Neuron (in vitro differentiated cells): ENCODE measurements at regions not wholly inside any gene's neighbourhood (a gene's known extent, or its start where the extent isn't known, plus 50 kb on each side); places are given as distances from the start of the nearest gene placed in this dataset.

Experiments used
- H2AFZ ChIP-seq: one replicate; pipeline ENCODE4 v1.6.1; 2013; ENCODE audit warnings: low read depth, mild to moderate bottlenecking, inconsistent platforms, low read length, moderate library complexity
- H3K27me3 ChIP-seq: one replicate; pipeline ENCODE4 v1.6.1; 2013; ENCODE audit warnings: low read length; ENCODE audit not compliant: insufficient read depth
- H3K36me3 ChIP-seq: one replicate; pipeline ENCODE4 v1.6.1; 2013; ENCODE audit warnings: low read length; ENCODE audit not compliant: insufficient read depth
- H3K4me1 ChIP-seq: one replicate; pipeline ENCODE4 v1.6.1; 2013; ENCODE audit warnings: low read length; ENCODE audit not compliant: insufficient read depth
- H3K4me3 ChIP-seq: 2 replicates; pipeline ENCODE4 v1.5.1; 2013; ENCODE audit warnings: mild to moderate bottlenecking, low read length, moderate library complexity
- H3K9me3 ChIP-seq: one replicate; pipeline ENCODE4 v1.6.1; 2013; ENCODE audit warnings: low read length

GRCh38 chr17:56648321-56648720 lies 54.8 kb downstream of the NOG start:
- Histone ChIP-seq H3K36me3 (no peaks in the 10 kb centered on the region), H3K9me3 (no peaks in the 10 kb centered on the region), H3K27me3 (no peaks in the 10 kb centered on the region), H2AFZ (no peak overlapping the region), H3K4me3 (no peak overlapping the region), H3K4me1 (no peaks in the 10 kb centered on the region)

- H3K4me1 ChIP-seq = no peaks in the 10 kb centered on the region
- no peaks in the 10 kb centered on the region for H3K27me3 ChIP-seq
- no peak overlapping the region for H2AFZ ChIP-seq
- H3K4me3 ChIP-seq = no peak overlapping the region
- no peaks in the 10 kb centered on the region for H3K36me3 ChIP-seq
- H3K9me3 ChIP-seq = no peaks in the 10 kb centered on the region
These were observed 55.3 kb downstream of the NOG start for GRCh38 chr17:56648806-56649205.

GRCh38 chr17:56652628-56653027 lies 59.1 kb downstream of the NOG start:
- no peaks in the 10 kb centered on the region for H3K36me3 ChIP-seq
- no peaks in the 10 kb centered on the region for H3K27me3 ChIP-seq
- H3K4me3 ChIP-seq = no peak overlapping the region
- H3K9me3 ChIP-seq = no peaks in the 10 kb centered on the region
- no peak overlapping the region for H2AFZ ChIP-seq
- H3K4me1 ChIP-seq = no peaks in the 10 kb centered on the region

GRCh38 chr17:56653877-56654276 lies 60.4 kb downstream of the NOG start:
- H3K4me3 ChIP-seq = no peak overlapping the region
- no peak overlapping the region for H2AFZ ChIP-seq
- H3K36me3 ChIP-seq = no peaks in the 10 kb centered on the region

GRCh38 chr17:56656701-56657327 lies 63.3 kb downstream of the NOG start:
- Histone ChIP-seq H3K4me1 (no peaks in the 10 kb centered on the region), H2AFZ (no peak overlapping the region), H3K9me3 (no peaks in the 10 kb centered on the region), H3K36me3 (no peaks in the 10 kb centered on the region), H3K27me3 (no peaks in the 10 kb centered on the region), H3K4me3 (no peak overlapping the region)

More at GRCh38 chr17:56653877-56654276, 60.4 kb downstream of the NOG start:
- H3K27me3 ChIP-seq = no peaks in the 10 kb centered on the region
- no peaks in the 10 kb centered on the region for H3K4me1 ChIP-seq
- no peaks in the 10 kb centered on the region for H3K9me3 ChIP-seq

GRCh38 chr17:56658648-56659047 lies 65.1 kb downstream of the NOG start:
- no peaks in the 10 kb centered on the region for H3K9me3 ChIP-seq
- no peak overlapping the region for H3K4me3 ChIP-seq
- H3K27me3 ChIP-seq = no peaks in the 10 kb centered on the region
- no peaks in the 10 kb centered on the region for H3K36me3 ChIP-seq
- H2AFZ ChIP-seq = no peak overlapping the region
- H3K4me1 ChIP-seq = no peaks in the 10 kb centered on the region

GRCh38 chr17:56659622-56660021 lies 66.1 kb downstream of the NOG start:
- Histone ChIP-seq H3K9me3 (no peaks in the 10 kb centered on the region), H3K4me3 (no peak overlapping the region), H3K27me3 (no peaks in the 10 kb centered on the region), H2AFZ (no peak overlapping the region), H3K36me3 (no peaks in the 10 kb centered on the region), H3K4me1 (no peaks in the 10 kb centered on the region)

- H3K9me3 ChIP-seq = no peaks in the 10 kb centered on the region
- H3K27me3 ChIP-seq = no peaks in the 10 kb centered on the region
- no peaks in the 10 kb centered on the region for H3K4me1 ChIP-seq
- H2AFZ ChIP-seq = no peak overlapping the region
- H3K36me3 ChIP-seq = no peaks in the 10 kb centered on the region
- H3K4me3 ChIP-seq = no peak overlapping the region
These were observed 68.4 kb downstream of the NOG start for GRCh38 chr17:56661906-56662305.

- Histone ChIP-seq H3K9me3 (no peaks in the 10 kb centered on the region), H2AFZ (no peak overlapping the region), H3K4me3 (no peak overlapping the region)
These were observed 72.4 kb downstream of the NOG start for GRCh38 chr17:56665864-56666263.

GRCh38 chr17:56667925-56668458 lies 74.5 kb downstream of the NOG start:
- H3K4me1 ChIP-seq = no peaks in the 10 kb centered on the region
- H3K27me3 ChIP-seq = no peaks in the 10 kb centered on the region
- no peaks in the 10 kb centered on the region for H3K36me3 ChIP-seq
- no peak overlapping the region for H2AFZ ChIP-seq
- H3K9me3 ChIP-seq = no peaks in the 10 kb centered on the region
- H3K4me3 ChIP-seq = no peak overlapping the region

More at GRCh38 chr17:56665864-56666263, 72.4 kb downstream of the NOG start:
- Histone ChIP-seq H3K36me3 (no peaks in the 10 kb centered on the region), H3K4me1 (no peaks in the 10 kb centered on the region), H3K27me3 (no peaks in the 10 kb centered on the region)

- no peaks in the 10 kb centered on the region for H3K9me3 ChIP-seq
- H3K4me1 ChIP-seq = no peaks in the 10 kb centered on the region
- peaks cover 10% of the 10 kb centered on the region for H3K27me3 ChIP-seq
- no peak overlapping the region for H3K4me3 ChIP-seq
- H3K36me3 ChIP-seq = no peaks in the 10 kb centered on the region
- no peak overlapping the region for H2AFZ ChIP-seq
These were observed 78.7 kb downstream of the NOG start for GRCh38 chr17:56672195-56672594.

- Histone ChIP-seq H3K4me3 (no peak overlapping the region), H3K36me3 (no peaks in the 10 kb centered on the region), H2AFZ (no peak overlapping the region), H3K27me3 (peaks cover 23% of the 10 kb centered on the region), H3K9me3 (no peaks in the 10 kb centered on the region), H3K4me1 (peaks cover 4% of the 10 kb centered on the region)
These were observed 81.0 kb downstream of the NOG start for GRCh38 chr17:56674401-56674925.

- Histone ChIP-seq H3K9me3 (no peaks in the 10 kb centered on the region), H3K4me3 (no peak overlapping the region), H3K27me3 (peaks cover 31% of the 10 kb centered on the region), H2AFZ (no peak overlapping the region), H3K4me1 (peaks cover 4% of the 10 kb centered on the region), H3K36me3 (no peaks in the 10 kb centered on the region)
These were observed 82.6 kb downstream of the NOG start for GRCh38 chr17:56675876-56676660.
